BJ (cell line): ENCODE measurements at regions not wholly inside any gene's neighbourhood (a gene's known extent, or its start where the extent isn't known, plus 50 kb on each side); places are given as distances from the start of the nearest gene placed in this dataset.

ENCODE experiments used
- CTCF ChIA-PET: fragments of 350-600 bp; formaldehyde crosslinking; extraction: SDS; loops from one replicate; lab custom pipeline; 2021; ENCODE audit warnings: antibody characterized with exemption, inconsistent platforms; lab: Yijun Ruan, JAX
- POLR2A ChIA-PET: fragments of 300-600 bp; sonication (Branson Sonifier 250); formaldehyde crosslinking; extraction: SDS; loops from one replicate; lab custom pipeline; 2021; ENCODE audit warnings: antibody characterized with exemption; lab: Charles Lee
- DNase-seq: peaks from one replicate; pipeline ENCODE4 v3.0.0-alpha.2; 2011; ENCODE audit warnings: low read depth
- H3K27me3 ChIP-seq: 2 replicates; pipeline ENCODE4 v1.6.0; 2011; ENCODE audit warnings: low read length; ENCODE audit not compliant: control insufficient read depth, insufficient read depth
- H3K36me3 ChIP-seq: 2 replicates; pipeline ENCODE4 v1.5.1; 2011; ENCODE audit warnings: low read length; ENCODE audit not compliant: control insufficient read depth, insufficient read depth
- H3K4me3 ChIP-seq: 2 replicates; pipeline ENCODE4 v1.5.1; 2011; ENCODE audit warnings: low read depth, mild to moderate bottlenecking, control low read depth, low read length
- CTCF ChIP-seq: IDR thresholded peaks from 2 replicates; pipeline ENCODE4 v1.5.1; 2011; ENCODE audit warnings: low read depth, mild to moderate bottlenecking, control low read depth, inconsistent platforms, low read length, moderate library complexity; ENCODE audit not compliant: insufficient read depth

- POLR2A ChIA-PET: no interaction called here
- H3K36me3 ChIP-seq: no peaks in the 10 kb centered on the region
- no peak for DNase-seq
- TF ChIP-seq CTCF: no peak
- CTCF ChIA-PET: interaction anchor here (0.6 kb wide), 1 partner anchor 14 kb away, joined by 3 read pairs; no protein-coding TSS in a partner anchor
- H3K27me3 ChIP-seq: no peaks in the 10 kb centered on the region
- no peak overlapping the region for H3K4me3 ChIP-seq
Observed at GRCh38 chr21:28644762-28645161, 347.9 kb downstream of the LTN1 start.

- TF ChIP-seq CTCF: no peak
- ChIA-PET CTCF (interaction anchor here (1.5 kb wide), 1 partner anchor 15 kb away, joined by 5 read pairs; no protein-coding TSS in a partner anchor), POLR2A (no interaction called here)
- Histone ChIP-seq H3K4me3 (no peak overlapping the region), H3K36me3 (no peaks in the 10 kb centered on the region), H3K27me3 (no peaks in the 10 kb centered on the region)
- no peak for DNase-seq
Observed at GRCh38 chr21:28642891-28643290, 349.8 kb downstream of the LTN1 start.

- no peak for TF ChIP-seq CTCF
- H3K36me3 ChIP-seq: no peaks in the 10 kb centered on the region
- H3K27me3 ChIP-seq: no peaks in the 10 kb centered on the region
- ChIA-PET CTCF (interaction anchor here (0.5 to 1.5 kb wide), 2 partner anchors 16 to 73 kb away, joined by 4 to 5 read pairs; no protein-coding TSS in a partner anchor), POLR2A (no interaction called here)
- no peak overlapping the region for H3K4me3 ChIP-seq
- no peak for DNase-seq
Observed at GRCh38 chr21:28641731-28642130, 350.9 kb downstream of the LTN1 start.

GRCh38 chr21:28640326-28640725, 352.4 kb downstream of the LTN1 start:
- ChIA-PET POLR2A (no interaction called here), CTCF (no interaction called here)
- H3K27me3 ChIP-seq: no peaks in the 10 kb centered on the region
- H3K4me3 ChIP-seq: no peak overlapping the region
- no peaks in the 10 kb centered on the region for H3K36me3 ChIP-seq
- no peak for DNase-seq
- TF ChIP-seq CTCF: no peak

GRCh38 chr21:28639737-28640136, 352.9 kb downstream of the LTN1 start:
- Histone ChIP-seq H3K27me3 (no peaks in the 10 kb centered on the region), H3K4me3 (no peak overlapping the region), H3K36me3 (no peaks in the 10 kb centered on the region)
- POLR2A ChIA-PET: no interaction called here
- TF ChIP-seq CTCF: no peak
- no peak for DNase-seq
- CTCF ChIA-PET: no interaction called here
